Brain microvascular endothelial cell (primary cell): ENCODE measurements at regions not wholly inside any gene's neighbourhood (a gene's known extent, or its start where the extent isn't known, plus 50 kb on each side); places are given as distances from the start of the nearest gene placed in this dataset.
A peak's percentile ranks its signal among the peaks of the same experiment; 100 is the strongest.

Source experiments
- DNase-seq: peaks from one replicate; pipeline ENCODE4 v3.0.0-alpha.2; 2020
- H3K27ac ChIP-seq: fragments of 250-450 bp; sonication (Bioruptor Pico); 2 replicates; pipeline ENCODE4 v1.5.1; 2020; ENCODE audit warnings: mild to moderate bottlenecking, moderate library complexity
- H3K27me3 ChIP-seq: fragments of 250-450 bp; sonication (Bioruptor Pico); replicated peaks from 2 replicates; pipeline ENCODE4 v1.5.1; 2020; ENCODE audit warnings: mild to moderate bottlenecking
- H3K36me3 ChIP-seq: fragments of 250-450 bp; sonication (Bioruptor Pico); replicated peaks from 2 replicates; pipeline ENCODE4 v1.5.1; 2020; ENCODE audit warnings: mild to moderate bottlenecking
- H3K4me3 ChIP-seq: 2 replicates; pipeline ENCODE4 v1.5.1; 2011; ENCODE audit warnings: low read depth, mild to moderate bottlenecking, control low read depth, low read length, moderate library complexity
- in situ Hi-C: cut with HindIII; loops from 2 replicates; pipeline ENCODE4 v1.10.0; 2017; ENCODE audit warnings: low sequenced_read_pairs, low pct_ligation_motif_present
- TF ChIP-seq, protein P1 (sequence below): IDR thresholded peaks from 2 replicates; pipeline ENCODE4 v1.5.1; 2011; ENCODE audit warnings: low read depth, mild to moderate bottlenecking, moderate library complexity, low read length, control low read depth, inconsistent platforms; ENCODE audit errors: missing control alignments

GRCh38 chr2:8303322-8303832 is 378.5 kb upstream of the ID2 start:
- DNase-seq: no peak
- Histone ChIP-seq H3K27me3 (no peaks in the 10 kb centered on the region), H3K36me3 (no peaks in the 10 kb centered on the region), H3K4me3 (no peak overlapping the region), H3K27ac (no peak overlapping the region)
- TF ChIP-seq, protein P1, sequence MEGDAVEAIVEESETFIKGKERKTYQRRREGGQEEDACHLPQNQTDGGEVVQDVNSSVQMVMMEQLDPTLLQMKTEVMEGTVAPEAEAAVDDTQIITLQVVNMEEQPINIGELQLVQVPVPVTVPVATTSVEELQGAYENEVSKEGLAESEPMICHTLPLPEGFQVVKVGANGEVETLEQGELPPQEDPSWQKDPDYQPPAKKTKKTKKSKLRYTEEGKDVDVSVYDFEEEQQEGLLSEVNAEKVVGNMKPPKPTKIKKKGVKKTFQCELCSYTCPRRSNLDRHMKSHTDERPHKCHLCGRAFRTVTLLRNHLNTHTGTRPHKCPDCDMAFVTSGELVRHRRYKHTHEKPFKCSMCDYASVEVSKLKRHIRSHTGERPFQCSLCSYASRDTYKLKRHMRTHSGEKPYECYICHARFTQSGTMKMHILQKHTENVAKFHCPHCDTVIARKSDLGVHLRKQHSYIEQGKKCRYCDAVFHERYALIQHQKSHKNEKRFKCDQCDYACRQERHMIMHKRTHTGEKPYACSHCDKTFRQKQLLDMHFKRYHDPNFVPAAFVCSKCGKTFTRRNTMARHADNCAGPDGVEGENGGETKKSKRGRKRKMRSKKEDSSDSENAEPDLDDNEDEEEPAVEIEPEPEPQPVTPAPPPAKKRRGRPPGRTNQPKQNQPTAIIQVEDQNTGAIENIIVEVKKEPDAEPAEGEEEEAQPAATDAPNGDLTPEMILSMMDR: peak; percentile 5
- in situ Hi-C loops: no loop called here

- in situ Hi-C loops: no loop called here
- Histone ChIP-seq H3K27me3 (no peaks in the 10 kb centered on the region), H3K36me3 (no peaks in the 10 kb centered on the region), H3K27ac (no peak overlapping the region), H3K4me3 (no peak overlapping the region)
- DNase-seq: no peak
- TF ChIP-seq, protein P1: no peak
These were observed 376.8 kb upstream of the ID2 start for GRCh38 chr2:8304821-8305766.

DNA sequence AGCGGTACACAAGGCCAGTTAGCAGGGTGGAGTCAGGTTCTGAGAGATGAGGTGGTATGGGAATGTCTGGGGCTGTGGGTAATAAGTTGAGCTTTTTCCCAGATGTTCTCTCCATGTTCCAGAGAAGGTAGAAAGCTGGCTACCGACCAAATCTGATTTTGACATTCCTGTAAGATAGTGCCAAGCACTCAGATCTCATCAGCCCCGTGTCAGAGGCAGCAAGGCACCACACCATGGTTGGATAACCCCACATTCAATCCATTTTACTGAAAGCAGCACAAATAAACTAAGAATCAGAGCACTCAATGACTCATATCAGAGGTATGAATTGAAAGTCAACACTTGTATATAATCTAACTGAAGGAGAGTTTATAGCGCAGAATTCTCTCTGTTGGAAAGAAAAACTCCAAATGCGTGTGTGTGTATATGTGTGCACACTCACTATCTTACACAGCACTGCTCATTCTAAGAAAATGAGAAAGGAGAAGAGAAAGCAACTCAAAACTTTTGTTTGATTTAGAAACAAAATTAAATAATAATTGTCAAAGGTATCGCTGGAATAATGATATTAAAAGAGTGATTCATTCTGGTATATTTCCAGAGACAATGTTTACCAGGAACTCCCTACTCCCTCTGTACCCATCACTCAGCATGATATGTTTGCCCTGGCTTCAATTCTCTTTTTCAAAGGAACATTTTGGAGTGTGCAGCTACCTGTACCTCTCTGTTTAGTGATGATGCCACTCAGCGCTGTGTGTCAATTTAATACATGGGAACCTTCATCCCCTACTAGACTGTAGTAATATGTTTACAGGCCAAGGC is 375.1 kb upstream of the ID2 start:
- in situ Hi-C loops: no loop called here
- Histone ChIP-seq H3K4me3 (no peak overlapping the region), H3K27ac (no peak overlapping the region), H3K36me3 (no peaks in the 10 kb centered on the region), H3K27me3 (no peaks in the 10 kb centered on the region)
- peak; percentile 2 for DNase-seq
- TF ChIP-seq, protein P1: no peak

DNA sequence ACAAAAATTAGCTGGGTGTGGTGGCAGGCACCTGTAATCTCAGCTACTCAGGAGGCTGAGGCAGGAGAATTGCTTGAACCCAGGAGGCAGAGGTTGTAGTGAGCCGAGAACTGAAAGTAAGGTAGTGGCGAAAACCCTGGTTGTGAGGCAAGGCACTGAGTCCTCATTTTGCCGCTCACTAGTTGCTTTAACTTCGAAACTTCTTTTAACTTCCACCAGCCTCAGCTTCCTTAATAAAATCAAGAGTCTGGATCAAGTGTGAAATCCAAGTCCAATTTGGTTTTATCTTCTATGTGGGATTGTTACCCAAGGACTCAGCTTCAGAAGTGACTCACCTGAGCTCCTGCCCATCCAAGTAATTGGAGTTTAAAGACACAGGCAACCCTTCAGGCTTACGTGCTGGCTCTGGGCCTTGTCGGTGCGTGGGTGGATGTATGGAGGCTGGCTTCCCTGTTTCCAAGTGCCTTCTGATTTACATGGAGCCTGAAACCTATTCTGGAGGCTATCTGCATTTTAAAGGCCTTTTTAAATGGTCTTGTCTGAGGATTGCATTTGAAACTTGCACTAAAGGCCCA is 374.2 kb upstream of the ID2 start:
- in situ Hi-C loops: no loop called here
- H3K4me3 ChIP-seq: no peak overlapping the region
- no peak overlapping the region for H3K27ac ChIP-seq
- TF ChIP-seq, protein P1: no peak
- H3K36me3 ChIP-seq: no peaks in the 10 kb centered on the region
- H3K27me3 ChIP-seq: no peaks in the 10 kb centered on the region
- DNase-seq: no peak

- no peak for DNase-seq
- in situ Hi-C loops: no loop called here
These were observed 372.7 kb upstream of the ID2 start for GRCh38 chr2:8309131-8309530.

More at GRCh38 chr2:8309131-8309530, 372.7 kb upstream of the ID2 start:
- Histone ChIP-seq H3K4me3 (no peak overlapping the region), H3K36me3 (no peaks in the 10 kb centered on the region), H3K27me3 (no peaks in the 10 kb centered on the region), H3K27ac (no peak overlapping the region)
- TF ChIP-seq, protein P1: no peak
